ENCODE measurements at regions not wholly inside any gene's neighbourhood (a gene's known extent, or its start where the extent isn't known, plus 50 kb on each side); places are given as distances from the start of the nearest gene placed in this dataset.

DNA sequence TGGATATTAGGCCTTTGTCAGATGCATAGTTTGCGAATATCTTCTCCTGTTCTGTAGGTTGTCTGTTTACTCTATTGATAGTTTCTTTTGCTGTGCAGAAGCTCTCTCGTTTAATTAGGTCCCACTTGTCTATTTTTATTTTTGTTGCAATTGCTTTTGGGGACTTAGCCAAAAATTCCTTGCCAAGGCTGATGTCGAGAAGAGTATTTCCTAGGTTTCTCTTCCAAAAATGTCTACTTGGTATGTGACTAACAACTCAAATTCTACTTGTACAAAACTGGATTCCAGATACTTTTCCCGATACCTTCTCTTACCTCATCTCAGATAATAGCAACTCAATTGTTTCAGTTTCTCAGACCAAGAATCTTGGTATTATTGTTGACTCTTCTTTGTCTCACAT is 142.4 kb upstream of the GLRA2 start:
- Histone ChIP-seq H3K4me3 (ENCODE audit: low read depth, low read length) (no peak overlapping the region), H3K36me3 (ENCODE audit: control insufficient read depth, insufficient read depth, low read length) (no peaks in the 10 kb centered on the region), H3K27me3 (ENCODE audit: control insufficient read depth, insufficient read depth, low read length) (no peaks in the 10 kb centered on the region)
- TF ChIP-seq CTCF (IDR thresholded peaks at IDR 0.05; ENCODE audit: insufficient read depth, low read length, poor library complexity, severe bottlenecking) = no peak
- DNase-seq (ENCODE audit: low read depth) = no peak

- H3K36me3 ChIP-seq (ENCODE audit: control insufficient read depth, insufficient read depth, low read length) = no peaks in the 10 kb centered on the region
- no peak for TF ChIP-seq CTCF (IDR thresholded peaks at IDR 0.05; ENCODE audit: insufficient read depth, low read length, poor library complexity, severe bottlenecking)
- H3K27me3 ChIP-seq (ENCODE audit: control insufficient read depth, insufficient read depth, low read length) = no peaks in the 10 kb centered on the region
- DNase-seq (ENCODE audit: low read depth) = no peak
- no peak overlapping the region for H3K4me3 ChIP-seq (ENCODE audit: low read depth, low read length)
Measured at GRCh38 chrX:14380044-14380443, 149.3 kb upstream of the GLRA2 start.

DNA sequence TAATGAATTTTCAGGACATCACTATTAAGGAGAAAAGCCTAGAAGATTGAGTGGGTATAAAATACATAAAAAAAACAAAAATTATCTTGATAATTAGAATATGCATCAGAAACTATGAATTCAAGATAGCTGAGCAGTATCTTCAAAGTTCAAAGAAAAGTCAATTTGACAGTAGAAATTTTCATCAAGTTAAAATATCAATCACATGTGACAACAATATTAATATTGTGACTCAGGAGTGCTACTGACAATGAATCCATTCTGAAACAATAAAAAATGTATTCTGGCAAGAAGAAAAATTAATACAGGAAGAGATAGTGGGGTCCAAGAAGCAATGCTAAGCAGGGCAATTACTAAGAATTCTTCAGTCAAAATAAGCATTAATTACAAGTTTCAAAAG is 151.9 kb upstream of the GLRA2 start:
- H3K4me3 ChIP-seq (ENCODE audit: low read depth, low read length) = no peak overlapping the region
- no peaks in the 10 kb centered on the region for H3K36me3 ChIP-seq (ENCODE audit: control insufficient read depth, insufficient read depth, low read length)
- no peaks in the 10 kb centered on the region for H3K27me3 ChIP-seq (ENCODE audit: control insufficient read depth, insufficient read depth, low read length)
- TF ChIP-seq CTCF (IDR thresholded peaks at IDR 0.05; ENCODE audit: insufficient read depth, low read length, poor library complexity, severe bottlenecking) = no peak
- DNase-seq (ENCODE audit: low read depth) = no peak

DNA sequence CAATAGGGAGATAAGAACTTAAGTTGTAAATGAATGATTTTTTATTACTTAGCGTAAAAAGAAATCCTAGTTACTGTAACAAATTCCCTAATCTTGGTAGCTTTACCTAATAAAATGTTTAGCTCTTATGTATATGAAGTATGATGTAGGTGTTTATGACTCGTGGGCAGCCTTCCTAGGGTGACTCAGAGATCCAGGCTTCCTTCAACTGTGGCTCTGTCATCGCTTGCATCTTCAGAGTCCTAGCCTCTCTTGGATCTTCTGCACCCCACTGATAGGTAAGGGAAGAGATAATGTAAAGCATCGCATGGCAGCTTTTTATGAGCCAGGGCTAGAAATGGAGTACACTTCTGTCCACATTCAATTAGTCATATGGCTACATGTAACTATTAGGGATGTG is 165.6 kb upstream of the GLRA2 start:
- DNase-seq (ENCODE audit: low read depth) = no peak
- Histone ChIP-seq H3K4me3 (ENCODE audit: low read depth, low read length) (no peak overlapping the region), H3K36me3 (ENCODE audit: control insufficient read depth, insufficient read depth, low read length) (no peaks in the 10 kb centered on the region), H3K27me3 (ENCODE audit: control insufficient read depth, insufficient read depth, low read length) (no peaks in the 10 kb centered on the region)
- TF ChIP-seq CTCF (IDR thresholded peaks at IDR 0.05; ENCODE audit: insufficient read depth, low read length, poor library complexity, severe bottlenecking) = no peak

DNA sequence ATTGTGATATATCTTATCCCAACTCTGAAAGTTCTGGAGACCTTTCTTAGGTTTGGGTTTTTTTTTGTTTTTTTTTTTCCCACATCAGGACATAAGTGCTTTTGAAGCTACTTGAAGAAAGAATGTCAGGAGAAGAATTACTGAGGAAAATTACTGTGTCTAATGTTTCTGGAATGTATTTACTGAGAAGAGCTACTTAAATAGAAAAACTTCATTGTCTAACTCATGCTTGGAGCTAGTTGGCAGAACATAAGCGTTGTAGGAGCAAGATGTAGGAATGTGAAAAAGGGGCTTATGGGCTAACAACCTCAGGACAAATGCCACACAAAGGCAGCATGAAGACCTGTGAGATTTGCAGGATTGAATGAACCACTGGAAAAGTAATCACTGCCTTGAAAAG is 166.6 kb upstream of the GLRA2 start:
- DNase-seq (ENCODE audit: low read depth) = no peak
- no peak for TF ChIP-seq CTCF (IDR thresholded peaks at IDR 0.05; ENCODE audit: insufficient read depth, low read length, poor library complexity, severe bottlenecking)
- Histone ChIP-seq H3K27me3 (ENCODE audit: control insufficient read depth, insufficient read depth, low read length) (no peaks in the 10 kb centered on the region), H3K36me3 (ENCODE audit: control insufficient read depth, insufficient read depth, low read length) (no peaks in the 10 kb centered on the region), H3K4me3 (ENCODE audit: low read depth, low read length) (no peak overlapping the region)

- Histone ChIP-seq H3K36me3 (ENCODE audit: control insufficient read depth, insufficient read depth, low read length) (no peaks in the 10 kb centered on the region), H3K4me3 (ENCODE audit: low read depth, low read length) (no peak overlapping the region), H3K27me3 (ENCODE audit: control insufficient read depth, insufficient read depth, low read length) (no peaks in the 10 kb centered on the region)
- no peak for TF ChIP-seq CTCF (IDR thresholded peaks at IDR 0.05; ENCODE audit: insufficient read depth, low read length, poor library complexity, severe bottlenecking)
- DNase-seq (ENCODE audit: low read depth) = no peak
Measured at GRCh38 chrX:14361435-14361834, 167.9 kb upstream of the GLRA2 start.

All from kidney epithelial cell (primary cell).